Progenitor cell of endocrine pancreas (in vitro differentiated cells): ENCODE measurements at regions not wholly inside any gene's neighbourhood (a gene's known extent, or its start where the extent isn't known, plus 50 kb on each side); places are given as distances from the start of the nearest gene placed in this dataset.

Source experiments
- DNase-seq: peaks from one replicate; pipeline ENCODE4 v3.0.0; 2021; ENCODE audit warnings: low spot score; ENCODE audit not compliant: unreplicated experiment
- H3K27ac Mint-ChIP-seq: 2 replicates; pipeline ENCODE4 v1.8.0; 2021; ENCODE audit warnings: mild to moderate bottlenecking, moderate library complexity, mixed read lengths
- H3K27me3 Mint-ChIP-seq: 2 replicates; pipeline ENCODE4 v1.8.0; 2021; ENCODE audit warnings: mixed read lengths
- H3K36me3 Mint-ChIP-seq: 2 replicates; pipeline ENCODE4 v1.8.0; 2022; ENCODE audit warnings: mixed read lengths; ENCODE audit not compliant: insufficient read depth
- H3K4me1 Mint-ChIP-seq: 2 replicates; pipeline ENCODE4 v1.8.0; 2021; ENCODE audit warnings: low read depth, mixed read lengths
- H3K4me3 Mint-ChIP-seq: 2 replicates; pipeline ENCODE4 v1.8.0; 2021; ENCODE audit warnings: low read depth, mild to moderate bottlenecking, moderate library complexity, mixed read lengths
- H3K9me3 Mint-ChIP-seq: 2 replicates; pipeline ENCODE4 v1.8.0; 2021; ENCODE audit warnings: low read depth, mixed read lengths
- CTCF ChIP-seq: fragments of 200-600 bp; sonication (generic); IDR thresholded peaks from one replicate; pipeline ENCODE4 v1.5.0; 2021; ENCODE audit warnings: antibody characterized with exemption, mild to moderate bottlenecking; ENCODE audit not compliant: unreplicated experiment

- no peak for DNase-seq
- Mint-ChIP-seq H3K4me3 (no peak overlapping the region), H3K9me3 (no peaks in the 10 kb centered on the region), H3K27ac (no peak overlapping the region), H3K27me3 (no peaks in the 10 kb centered on the region), H3K36me3 (no peaks in the 10 kb centered on the region), H3K4me1 (peaks cover 5% of the 10 kb centered on the region)
- TF ChIP-seq CTCF: no peak
Observed at GRCh38 chr2:45229411-45229810, 220.2 kb upstream of the SIX2 start.

GRCh38 chr2:45227347-45227746, 218.1 kb upstream of the SIX2 start:
- no peaks in the 10 kb centered on the region for H3K27me3 Mint-ChIP-seq

GRCh38 chr2:45224993-45225380, 215.7 kb upstream of the SIX2 start:
- H3K27ac Mint-ChIP-seq: no peak overlapping the region
- TF ChIP-seq CTCF: no peak
- DNase-seq: no peak

More at GRCh38 chr2:45227347-45227746, 218.1 kb upstream of the SIX2 start:
- DNase-seq: no peak
- no peak for TF ChIP-seq CTCF
- H3K4me1 Mint-ChIP-seq: peaks cover 10% of the 10 kb centered on the region
- H3K36me3 Mint-ChIP-seq: no peaks in the 10 kb centered on the region
- H3K27ac Mint-ChIP-seq: no peak overlapping the region
- no peaks in the 10 kb centered on the region for H3K9me3 Mint-ChIP-seq
- H3K4me3 Mint-ChIP-seq: no peak overlapping the region

GRCh38 chr2:45224321-45224992, 215.2 kb upstream of the SIX2 start:
- Mint-ChIP-seq H3K4me1 (peaks cover 22% of the 10 kb centered on the region), H3K27ac (no peak overlapping the region), H3K4me3 (no peak overlapping the region), H3K9me3 (no peaks in the 10 kb centered on the region), H3K27me3 (peaks cover 4% of the 10 kb centered on the region), H3K36me3 (no peaks in the 10 kb centered on the region)
- TF ChIP-seq CTCF: no peak
- DNase-seq: no peak

More at GRCh38 chr2:45224993-45225380, 215.7 kb upstream of the SIX2 start:
- Mint-ChIP-seq H3K36me3 (no peaks in the 10 kb centered on the region), H3K9me3 (no peaks in the 10 kb centered on the region), H3K4me3 (no peak overlapping the region), H3K27me3 (peaks cover 4% of the 10 kb centered on the region), H3K4me1 (peaks cover 20% of the 10 kb centered on the region)

- no peak for TF ChIP-seq CTCF
- H3K36me3 Mint-ChIP-seq: no peaks in the 10 kb centered on the region
- H3K27me3 Mint-ChIP-seq: peaks cover 4% of the 10 kb centered on the region
- H3K4me1 Mint-ChIP-seq: peaks cover 30% of the 10 kb centered on the region
- no peak overlapping the region for H3K27ac Mint-ChIP-seq
- H3K4me3 Mint-ChIP-seq: no peak overlapping the region
- H3K9me3 Mint-ChIP-seq: no peaks in the 10 kb centered on the region
- DNase-seq: no peak
Observed at GRCh38 chr2:45223531-45223930, 214.3 kb upstream of the SIX2 start.
